HS-27A (cell line): ENCODE measurements at regions not wholly inside any gene's neighbourhood (a gene's known extent, or its start where the extent isn't known, plus 50 kb on each side); places are given as distances from the start of the nearest gene placed in this dataset.

Experiments
- DNase-seq: peaks from one replicate; pipeline ENCODE4 v3.0.0-alpha.2; 2012; ENCODE audit warnings: low read depth, missing footprints

DNA sequence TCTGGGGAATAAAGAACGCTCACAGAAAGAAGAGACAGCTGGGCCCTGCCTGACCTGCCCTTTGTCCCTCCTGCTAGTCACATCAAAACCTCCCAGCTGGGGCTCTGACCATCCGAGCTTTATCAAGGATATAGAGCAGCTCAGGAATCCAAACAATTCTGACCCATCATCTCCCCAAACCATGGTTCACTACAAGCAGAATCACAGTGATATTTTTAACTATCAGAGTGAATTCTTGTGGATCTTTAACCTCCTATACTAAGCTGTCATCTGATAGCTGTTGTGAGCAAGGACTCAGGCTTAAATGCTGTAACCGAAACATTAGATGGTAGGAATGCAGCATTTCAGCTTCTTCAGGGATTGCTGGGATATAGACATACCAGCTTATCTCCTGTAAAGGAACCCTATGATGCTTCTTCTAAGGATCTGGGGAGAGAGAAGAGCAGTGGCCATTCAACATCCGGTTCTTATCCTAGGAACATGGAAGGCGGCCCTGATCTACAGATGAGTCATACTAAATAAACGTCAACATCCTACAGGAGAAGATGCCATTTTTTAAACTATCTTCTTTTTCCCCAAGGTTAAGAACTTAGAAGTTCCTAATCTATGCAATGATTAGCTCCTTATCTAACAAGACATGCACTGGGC is 84.7 kb upstream of the AKIP1 start:
- DNase-seq = peak; percentile 53

DNA sequence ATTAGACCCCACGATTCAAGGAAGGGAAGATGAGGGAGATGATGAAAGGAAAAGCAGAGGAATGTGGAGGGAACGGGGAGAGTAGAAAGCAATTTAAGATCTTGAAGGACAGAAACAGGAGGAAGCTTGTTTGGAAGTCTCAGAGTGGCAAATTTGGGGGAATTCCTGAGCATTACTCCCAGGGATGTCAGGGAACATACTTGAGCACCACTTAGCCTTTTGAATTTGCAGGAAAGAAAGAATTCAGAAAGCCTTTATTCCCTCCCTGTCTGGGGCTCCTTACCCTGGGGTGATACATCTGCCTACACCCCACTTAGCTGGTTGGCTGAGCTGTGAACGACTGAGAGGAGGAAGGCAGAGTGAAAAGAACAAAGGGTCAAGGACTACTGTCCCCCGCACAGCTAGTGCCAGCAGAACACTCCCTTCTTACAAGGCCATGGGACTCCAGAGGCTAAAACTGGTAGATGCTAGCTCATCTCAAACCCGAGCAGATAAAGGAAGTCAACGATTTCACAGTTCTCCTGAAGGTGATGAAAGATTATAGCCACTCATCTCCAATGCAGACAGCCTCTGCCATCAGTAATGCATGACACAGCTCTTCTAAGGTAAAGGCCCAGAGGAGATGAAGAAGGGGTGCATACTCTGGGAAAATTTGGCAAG is 84.0 kb upstream of the AKIP1 start:
- no peak for DNase-seq

- DNase-seq = no peak
Observed at GRCh38 chr11:8828046-8828445, 82.9 kb upstream of the AKIP1 start.

- no peak for DNase-seq
Observed at GRCh38 chr11:8828580-8829361, 82.2 kb upstream of the AKIP1 start.

DNA sequence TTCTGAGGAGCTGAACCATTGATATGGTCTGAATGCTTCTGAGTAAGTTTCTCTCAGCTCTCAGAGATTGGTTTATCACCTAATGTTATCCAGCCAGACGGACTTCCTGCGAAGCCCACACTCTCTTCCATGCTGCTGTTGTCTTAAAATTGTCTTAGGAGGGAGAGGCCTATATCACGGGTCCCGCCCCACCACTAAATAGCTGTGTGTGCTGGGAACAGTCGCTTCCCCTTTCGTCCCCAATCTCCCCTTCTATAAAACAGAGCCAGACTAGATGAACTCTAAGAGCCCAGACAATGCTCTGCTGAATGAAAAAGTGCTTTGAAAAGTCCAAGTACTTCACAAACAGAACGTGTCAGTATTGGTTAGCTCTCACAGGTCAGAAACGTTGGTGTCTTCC is 81.4 kb upstream of the AKIP1 start:
- DNase-seq = no peak

DNA sequence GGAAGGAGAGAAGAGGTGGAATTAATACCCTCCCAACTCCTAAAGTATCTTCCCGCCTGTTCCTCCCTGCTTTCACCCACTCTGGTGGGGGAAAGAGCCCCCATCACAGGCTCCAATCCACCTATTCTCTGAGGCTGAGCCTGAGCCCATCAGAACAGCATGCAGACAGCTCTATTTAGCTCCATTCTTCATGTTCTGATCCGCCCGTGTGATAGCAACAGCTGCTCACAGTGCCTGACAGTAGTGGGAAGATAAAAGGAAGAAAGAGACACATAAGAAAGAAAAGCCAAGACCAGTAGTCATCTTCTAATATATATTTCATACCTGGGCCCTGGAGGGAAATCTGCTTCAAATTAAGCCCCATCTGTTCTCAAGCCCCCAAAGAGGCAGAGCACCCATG is 80.3 kb upstream of the AKIP1 start:
- DNase-seq = no peak

DNA sequence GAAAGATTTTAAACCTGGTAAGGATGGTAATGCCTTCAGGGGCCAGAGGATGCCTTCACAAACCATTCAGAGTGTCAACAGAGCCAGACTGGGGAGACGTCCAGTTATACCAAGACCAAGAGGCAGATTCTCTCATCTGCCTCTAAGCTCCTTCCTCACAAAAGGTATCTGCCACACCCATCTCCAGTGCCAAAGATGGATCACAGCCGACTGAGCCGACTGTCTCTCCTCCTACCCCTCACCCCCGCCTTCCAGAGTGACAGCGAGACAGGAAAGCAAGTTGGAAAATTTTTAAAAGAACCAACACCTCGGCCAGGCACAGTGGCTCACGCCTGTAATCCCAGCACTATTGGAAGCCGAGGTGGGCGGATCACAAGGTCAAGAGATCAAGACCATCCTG is 79.1 kb upstream of the AKIP1 start:
- no peak for DNase-seq

GRCh38 chr11:8832571-8833260 is 78.3 kb upstream of the AKIP1 start:
- DNase-seq = peak; percentile 49

DNA sequence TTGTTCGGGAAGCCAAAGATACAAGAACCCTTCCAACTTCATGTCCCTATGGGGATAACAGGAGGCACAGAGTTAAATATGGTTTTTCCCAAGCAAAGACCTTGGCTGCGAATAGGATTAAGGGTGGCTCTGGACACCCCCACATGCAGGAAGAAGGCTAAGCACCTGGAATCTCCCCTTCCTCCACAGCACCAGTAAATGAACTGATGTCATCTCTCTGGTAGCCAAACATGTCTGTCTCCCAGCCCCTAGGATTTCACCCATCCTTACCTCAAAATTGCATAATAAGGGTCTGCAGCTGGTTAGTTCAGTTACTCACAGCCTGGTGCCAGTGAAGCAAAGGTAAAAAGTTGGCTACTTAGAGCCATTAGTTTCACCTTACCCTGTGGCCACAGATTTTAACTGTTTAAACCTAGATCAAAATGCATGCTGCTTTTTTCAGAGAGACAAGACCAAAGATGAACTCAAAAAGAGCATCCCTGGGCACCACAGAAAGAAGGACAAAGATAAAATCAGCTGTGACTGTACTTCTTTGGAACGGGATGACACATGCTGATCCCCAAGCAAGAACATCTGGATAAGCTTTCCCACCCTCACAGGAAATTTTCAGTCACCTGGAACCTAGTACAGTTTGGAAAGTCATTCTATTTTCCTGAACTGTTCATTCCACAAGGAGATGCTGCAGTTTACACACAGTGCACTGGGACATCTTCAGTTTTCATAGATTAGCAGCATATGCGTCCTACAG is 77.2 kb upstream of the AKIP1 start:
- no peak for DNase-seq

DNA sequence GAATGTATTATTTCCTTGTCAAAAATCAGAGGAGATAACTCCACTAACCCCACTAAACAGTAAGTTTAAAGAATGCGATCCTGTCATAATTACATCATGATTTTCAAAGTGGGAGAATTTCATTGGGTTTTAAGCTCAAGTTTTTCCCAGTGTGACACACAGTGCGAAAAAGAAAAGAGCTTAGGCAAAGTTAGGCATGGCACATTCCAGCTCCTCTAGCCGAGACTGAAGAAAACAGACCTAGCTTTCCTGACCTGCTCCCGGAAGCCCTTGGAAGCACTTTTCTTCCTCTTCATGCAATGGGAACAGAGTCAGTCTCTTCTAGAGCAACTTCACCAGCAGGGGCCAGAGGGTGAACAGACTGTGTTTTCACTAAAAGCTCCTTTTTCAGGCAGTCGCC is 76.6 kb upstream of the AKIP1 start:
- no peak for DNase-seq

DNA sequence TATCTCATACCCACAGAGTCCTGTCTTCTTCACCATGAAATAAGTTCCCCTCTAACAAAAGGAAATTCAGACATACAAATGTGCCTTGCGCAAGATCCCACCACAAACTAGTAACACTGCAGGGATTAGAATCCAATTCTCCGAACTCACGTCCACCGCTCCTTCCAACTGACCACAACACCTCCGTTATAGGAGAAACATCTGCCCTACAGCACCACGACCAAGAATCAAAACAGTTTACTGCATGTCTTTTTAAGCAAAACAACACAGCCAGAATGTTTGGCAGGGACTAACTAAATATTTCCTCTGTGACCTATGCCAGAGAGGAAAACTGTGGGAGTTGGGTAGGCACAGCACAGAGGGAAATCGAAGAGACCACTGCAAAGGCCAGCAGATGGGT is 72.7 kb upstream of the AKIP1 start:
- DNase-seq = no peak

GRCh38 chr11:8839306-8839956 is 71.6 kb upstream of the AKIP1 start:
- no peak for DNase-seq

DNA sequence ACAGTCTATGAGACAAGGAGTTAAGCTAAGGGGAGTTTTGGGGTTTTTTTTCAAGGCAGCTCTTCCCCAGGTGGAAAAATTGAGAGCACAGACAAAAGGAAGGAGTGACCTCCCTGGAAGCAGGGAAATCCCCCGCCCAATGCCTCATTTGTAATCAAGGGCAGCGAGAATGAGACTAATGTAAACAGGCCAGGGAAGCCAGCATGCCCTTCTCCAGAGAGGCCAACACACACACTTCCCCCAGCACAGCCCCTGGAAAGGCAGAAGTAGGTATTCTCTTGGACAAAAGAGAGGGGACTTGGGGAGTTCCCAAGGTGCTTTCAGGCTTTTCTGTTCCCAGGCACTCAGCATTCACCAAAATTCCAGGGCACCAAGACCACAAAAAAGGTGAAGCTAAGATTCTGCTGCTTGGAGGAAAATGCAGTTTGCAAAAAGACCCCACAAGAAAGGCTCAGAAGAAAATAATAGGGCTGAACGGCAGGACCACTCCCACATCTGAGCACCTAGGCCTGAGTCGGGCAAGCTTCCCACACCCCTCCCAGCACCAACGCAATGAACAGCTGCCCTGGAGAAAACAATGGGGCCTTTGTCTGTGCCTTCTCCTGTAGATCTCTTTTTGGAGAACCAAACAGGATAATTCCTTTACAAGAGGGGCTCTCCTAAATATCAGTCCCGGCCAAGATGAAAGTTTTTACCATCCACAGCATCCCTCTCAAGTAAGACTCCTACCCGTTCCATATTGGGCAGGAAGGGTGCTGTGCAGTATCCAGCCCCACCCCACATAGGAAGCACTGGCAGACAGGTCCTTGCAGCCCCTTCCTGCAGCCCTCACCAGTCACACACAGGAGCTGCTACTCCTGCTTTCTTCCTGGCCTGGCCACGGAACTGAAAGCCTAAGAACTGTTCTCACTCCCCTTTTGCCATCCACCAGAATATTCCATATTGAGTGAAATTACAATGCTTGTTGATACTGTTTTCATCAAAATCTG is 70.7 kb upstream of the AKIP1 start:
- DNase-seq = no peak

GRCh38 chr11:8841899-8842298 is 69.1 kb upstream of the AKIP1 start:
- DNase-seq = no peak

GRCh38 chr11:8858808-8859207 is 52.2 kb upstream of the AKIP1 start:
- no peak for DNase-seq
